IMR-90 (cell line): ENCODE measurements at regions not wholly inside any gene's neighbourhood (a gene's known extent, or its start where the extent isn't known, plus 50 kb on each side); places are given as distances from the start of the nearest gene placed in this dataset.

Experiments
- BHLHE40 ChIP-seq: fragments of 150-350 bp; IDR thresholded peaks from 2 replicates; pipeline ENCODE4 v1.6.1; 2016; ENCODE audit warnings: mild to moderate bottlenecking, low read depth, low read length
- CTCF ChIP-seq: conservative IDR thresholded peaks from 2 replicates; pipeline ENCODE4 v1.5.1; 2012; ENCODE audit warnings: mild to moderate bottlenecking, low read depth, low read length, improper control_type of control experiment
- FOS ChIP-seq: fragments of 150-350 bp; IDR thresholded peaks from 2 replicates; pipeline ENCODE4 v1.6.1; 2016; ENCODE audit warnings: low read depth, low read length
- MAFK ChIP-seq: IDR thresholded peaks from 2 replicates; pipeline ENCODE4 v1.6.1; 2012; ENCODE audit warnings: low read depth, low read length, improper control_type of control experiment
- MAZ ChIP-seq: IDR thresholded peaks from 2 replicates; pipeline ENCODE4 v1.6.1; 2012; ENCODE audit warnings: low read depth, mild to moderate bottlenecking, low read length, improper control_type of control experiment, moderate library complexity, borderline replicate concordance
- MXI1 ChIP-seq: IDR thresholded peaks from 2 replicates; pipeline ENCODE4 v1.6.1; 2012; ENCODE audit warnings: low read depth, mild to moderate bottlenecking, low read length, moderate library complexity, borderline replicate concordance
- NFE2L2 ChIP-seq: fragments of 150-350 bp; IDR thresholded peaks from 2 replicates; pipeline ENCODE4 v1.6.1; 2016; ENCODE audit warnings: low read depth, mild to moderate bottlenecking, low read length
- POLR2A ChIP-seq: IDR thresholded peaks from 2 replicates; pipeline ENCODE4 v1.6.1; 2012; ENCODE audit warnings: mild to moderate bottlenecking, low read depth, low read length
- RAD21 ChIP-seq: IDR thresholded peaks from 2 replicates; pipeline ENCODE4 v1.6.1; 2012; ENCODE audit warnings: low read length, improper control_type of control experiment
- RFX5 ChIP-seq: IDR thresholded peaks from 2 replicates; pipeline ENCODE4 v1.8.0; 2012; ENCODE audit warnings: low read depth, mild to moderate bottlenecking, low read length, moderate library complexity
- USF2 ChIP-seq: fragments of 150-350 bp; IDR thresholded peaks from 2 replicates; pipeline ENCODE4 v1.6.1; 2017; ENCODE audit warnings: mild to moderate bottlenecking, antibody characterized with exemption, low read length, low read depth

- TF ChIP-seq CTCF (no peak), USF2 (no peak), MXI1 (no peak), RAD21 (no peak), POLR2A (no peak), RFX5 (no peak), MAZ (no peak), NFE2L2 (no peak), BHLHE40 (no peak), FOS (no peak), MAFK (no peak)
Measured at GRCh38 chr2:74067221-74067747, 80.4 kb downstream of the BOLA3 start.
